NB4 (cell line): ENCODE measurements at regions not wholly inside any gene's neighbourhood (a gene's known extent, or its start where the extent isn't known, plus 50 kb on each side); places are given as distances from the start of the nearest gene placed in this dataset.

Experiments
- CTCF ChIP-seq: IDR thresholded peaks from one replicate; pipeline ENCODE4 v1.5.1; 2012; ENCODE audit warnings: low read depth, low read length
- MAX ChIP-seq: IDR thresholded peaks from 2 replicates; pipeline ENCODE4 v1.6.1; 2011; ENCODE audit warnings: low read depth, low read length
- MYC ChIP-seq: IDR thresholded peaks from 2 replicates; pipeline ENCODE4 v1.6.1; 2011; ENCODE audit warnings: low read depth, low read length
- POLR2A ChIP-seq: IDR thresholded peaks from 2 replicates; pipeline ENCODE4 v1.6.1; 2011; ENCODE audit warnings: mild to moderate bottlenecking; ENCODE audit not compliant: insufficient read length; ENCODE audit errors: extremely low read depth

GRCh38 chr13:78129359-78129758, 210.7 kb upstream of the EDNRB start:
- TF ChIP-seq CTCF (no peak), MYC (no peak), POLR2A (no peak), MAX (no peak)
